Fibroblast of mammary gland (primary cell): ENCODE measurements at regions not wholly inside any gene's neighbourhood (a gene's known extent, or its start where the extent isn't known, plus 50 kb on each side); places are given as distances from the start of the nearest gene placed in this dataset.
"Not testable (repeated sequence)": the region's sequence is repeated elsewhere in the genome, so short reads cannot be mapped to it uniquely, and the experiment has no call there.

Source experiments
- DNase-seq: peaks from one replicate; pipeline ENCODE4 v3.0.0-alpha.2; 2010; ENCODE audit warnings: low read depth
- H3K4me3 ChIP-seq: 2 replicates; pipeline ENCODE4 v1.5.1; 2011; ENCODE audit warnings: low read depth, mild to moderate bottlenecking, low read length, moderate library complexity; ENCODE audit not compliant: control insufficient read depth
- TF ChIP-seq, protein P1 (sequence below): conservative IDR thresholded peaks from 2 replicates; pipeline ENCODE4 v1.5.1; 2011; ENCODE audit warnings: low read depth, low read length, inconsistent platforms; ENCODE audit not compliant: control insufficient read depth, insufficient read depth

- DNase-seq: no peak
- no peak overlapping the region for H3K4me3 ChIP-seq
- TF ChIP-seq, protein P1, sequence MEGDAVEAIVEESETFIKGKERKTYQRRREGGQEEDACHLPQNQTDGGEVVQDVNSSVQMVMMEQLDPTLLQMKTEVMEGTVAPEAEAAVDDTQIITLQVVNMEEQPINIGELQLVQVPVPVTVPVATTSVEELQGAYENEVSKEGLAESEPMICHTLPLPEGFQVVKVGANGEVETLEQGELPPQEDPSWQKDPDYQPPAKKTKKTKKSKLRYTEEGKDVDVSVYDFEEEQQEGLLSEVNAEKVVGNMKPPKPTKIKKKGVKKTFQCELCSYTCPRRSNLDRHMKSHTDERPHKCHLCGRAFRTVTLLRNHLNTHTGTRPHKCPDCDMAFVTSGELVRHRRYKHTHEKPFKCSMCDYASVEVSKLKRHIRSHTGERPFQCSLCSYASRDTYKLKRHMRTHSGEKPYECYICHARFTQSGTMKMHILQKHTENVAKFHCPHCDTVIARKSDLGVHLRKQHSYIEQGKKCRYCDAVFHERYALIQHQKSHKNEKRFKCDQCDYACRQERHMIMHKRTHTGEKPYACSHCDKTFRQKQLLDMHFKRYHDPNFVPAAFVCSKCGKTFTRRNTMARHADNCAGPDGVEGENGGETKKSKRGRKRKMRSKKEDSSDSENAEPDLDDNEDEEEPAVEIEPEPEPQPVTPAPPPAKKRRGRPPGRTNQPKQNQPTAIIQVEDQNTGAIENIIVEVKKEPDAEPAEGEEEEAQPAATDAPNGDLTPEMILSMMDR: no peak
Measured at GRCh38 chr6:934686-935085, 241.7 kb upstream of the EXOC2 start.

DNA sequence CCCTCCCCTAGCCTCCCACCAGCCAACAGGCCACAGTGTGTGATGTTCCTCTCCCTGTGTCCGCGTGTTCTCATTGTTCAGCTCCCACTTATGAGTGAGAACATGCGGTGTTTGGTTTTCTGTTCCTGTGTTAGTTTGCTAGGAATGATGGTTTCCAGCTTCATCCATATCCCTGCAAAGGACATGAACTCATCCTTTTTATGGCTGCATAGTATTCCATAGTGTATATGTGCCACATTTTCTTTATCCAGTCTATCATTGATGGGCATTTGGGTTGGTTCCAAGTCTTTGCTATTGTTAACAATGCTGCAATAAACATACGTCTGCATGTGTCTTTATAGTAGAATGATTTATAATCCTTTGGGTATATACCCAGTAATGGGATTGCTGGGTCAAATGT is 239.0 kb upstream of the EXOC2 start:
- DNase-seq, H3K4me3 ChIP-seq: not testable (repeated sequence)

DNA sequence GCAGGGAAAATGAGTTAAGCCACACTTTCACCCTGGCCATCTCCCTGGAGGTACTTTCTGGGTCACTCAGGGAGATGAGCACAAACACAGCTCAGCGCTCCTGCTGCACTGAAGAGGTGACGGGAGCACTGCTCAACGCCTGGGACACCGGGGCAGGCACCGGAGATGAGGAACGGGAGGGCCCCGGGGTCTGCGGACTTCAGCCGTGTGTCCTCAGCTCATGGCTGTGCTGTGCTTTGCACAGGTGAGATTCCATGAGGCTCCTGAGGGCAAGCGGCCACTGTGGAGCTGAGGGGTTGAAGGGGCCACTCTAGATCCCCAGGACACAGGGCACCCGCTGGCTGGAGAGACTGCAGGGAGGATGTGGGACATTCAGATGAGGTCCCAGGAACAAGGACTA is 234.2 kb upstream of the EXOC2 start:
- H3K4me3 ChIP-seq: no peak overlapping the region
- TF ChIP-seq, protein P1: no peak
- no peak for DNase-seq

- no peak for DNase-seq
- TF ChIP-seq, protein P1: no peak
Measured at GRCh38 chr6:925656-926213, 232.8 kb upstream of the EXOC2 start.

GRCh38 chr6:924661-925060 is 231.7 kb upstream of the EXOC2 start:
- H3K4me3 ChIP-seq: no peak overlapping the region
- no peak for DNase-seq
- TF ChIP-seq, protein P1: no peak

More at GRCh38 chr6:925656-926213, 232.8 kb upstream of the EXOC2 start:
- H3K4me3 ChIP-seq: no peak overlapping the region

DNA sequence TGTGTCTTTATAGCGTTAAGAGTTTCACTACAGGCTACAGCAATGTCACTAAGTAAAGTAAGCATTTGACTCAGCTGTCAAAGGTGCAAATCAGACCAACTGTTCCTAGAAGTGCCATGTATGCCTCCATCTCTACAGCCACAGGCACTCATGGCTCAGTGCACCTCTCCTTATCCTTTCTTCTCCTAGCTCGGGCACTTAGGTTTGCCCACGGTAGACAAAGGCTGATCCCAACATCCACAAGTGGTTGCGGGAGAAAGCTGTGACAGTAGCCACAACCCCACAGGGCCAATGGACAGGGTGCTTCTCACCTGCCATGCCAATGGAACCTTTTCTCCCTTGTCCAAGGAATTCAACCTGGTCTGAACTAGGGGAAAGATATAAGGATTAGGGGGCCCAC is 228.5 kb upstream of the EXOC2 start:
- TF ChIP-seq, protein P1: no peak
- no peak overlapping the region for H3K4me3 ChIP-seq
- no peak for DNase-seq

DNA sequence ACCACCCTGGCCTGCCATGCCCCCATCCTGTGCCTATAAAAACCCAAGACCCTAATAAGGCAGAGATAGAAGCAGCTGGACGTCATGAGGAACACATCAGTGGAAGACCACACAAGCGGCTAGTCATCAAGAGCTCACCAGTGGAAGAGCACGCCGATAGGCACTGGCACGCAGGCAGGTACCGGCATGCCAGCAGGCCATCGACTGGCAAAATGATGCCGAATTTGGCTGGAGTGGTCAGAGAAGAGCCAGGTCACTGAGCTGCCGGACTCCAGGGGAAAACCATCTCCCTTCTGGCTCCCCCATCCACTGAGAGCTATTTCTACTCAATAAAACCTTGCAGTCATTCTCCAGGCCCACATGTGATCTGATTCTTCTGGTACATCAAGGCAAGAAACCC is 227.6 kb upstream of the EXOC2 start:
- no peak overlapping the region for H3K4me3 ChIP-seq
- DNase-seq: no peak
- TF ChIP-seq, protein P1: no peak
